ENCODE measurements at regions not wholly inside any gene's neighbourhood (a gene's known extent, or its start where the extent isn't known, plus 50 kb on each side); places are given as distances from the start of the nearest gene placed in this dataset.

DNA sequence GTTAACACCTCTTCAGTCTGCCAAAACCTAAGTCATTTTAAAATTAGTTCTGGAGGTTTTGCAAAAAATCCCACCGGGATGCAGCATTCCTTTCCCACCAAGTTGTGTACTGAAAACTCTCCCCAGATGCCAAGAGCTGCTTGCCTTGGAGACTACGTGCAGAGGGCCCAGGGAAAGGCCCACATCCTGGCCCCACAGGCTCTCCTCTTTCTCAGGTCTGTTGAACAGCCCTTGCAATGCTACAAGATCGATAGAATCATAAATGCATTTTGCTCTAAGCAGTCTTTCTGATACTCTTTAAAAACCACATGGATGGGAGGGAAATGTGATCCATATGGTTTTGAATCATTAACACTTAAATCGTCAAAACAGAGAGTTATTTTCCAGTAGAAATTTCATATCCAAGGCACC, 126.7 kb upstream of the ZMIZ1 start:
- DNase-seq = no peak

DNA sequence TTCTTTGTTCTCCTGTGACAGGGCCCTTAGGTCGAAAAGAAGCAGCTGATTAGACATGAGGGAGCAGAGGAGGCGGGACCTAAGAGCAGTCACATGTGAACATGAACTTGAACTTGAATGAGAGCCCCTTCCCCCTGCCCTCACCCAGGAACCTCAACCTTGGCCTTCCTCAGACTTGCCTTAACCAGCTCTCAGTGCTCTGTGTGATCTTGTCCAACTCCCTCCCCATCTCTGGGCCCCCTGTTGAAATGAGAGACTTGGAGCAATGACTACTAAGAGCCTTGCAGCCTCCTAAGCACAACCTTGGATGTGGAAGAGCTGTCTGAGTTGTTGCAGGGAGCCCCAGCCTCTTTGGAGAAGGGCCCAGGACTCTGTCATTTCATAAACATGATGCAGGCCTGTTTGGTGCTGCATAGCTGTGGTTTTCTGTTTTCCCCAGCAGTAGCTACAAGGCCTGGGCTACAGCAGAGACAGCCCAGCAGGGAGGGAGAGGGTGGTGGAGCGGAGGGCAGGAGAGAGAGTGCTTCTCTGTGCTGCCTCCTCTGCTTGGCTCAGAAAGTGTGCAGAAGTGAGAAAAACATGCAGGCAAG, 123.9 kb upstream of the ZMIZ1 start:
- no peak for DNase-seq

DNA sequence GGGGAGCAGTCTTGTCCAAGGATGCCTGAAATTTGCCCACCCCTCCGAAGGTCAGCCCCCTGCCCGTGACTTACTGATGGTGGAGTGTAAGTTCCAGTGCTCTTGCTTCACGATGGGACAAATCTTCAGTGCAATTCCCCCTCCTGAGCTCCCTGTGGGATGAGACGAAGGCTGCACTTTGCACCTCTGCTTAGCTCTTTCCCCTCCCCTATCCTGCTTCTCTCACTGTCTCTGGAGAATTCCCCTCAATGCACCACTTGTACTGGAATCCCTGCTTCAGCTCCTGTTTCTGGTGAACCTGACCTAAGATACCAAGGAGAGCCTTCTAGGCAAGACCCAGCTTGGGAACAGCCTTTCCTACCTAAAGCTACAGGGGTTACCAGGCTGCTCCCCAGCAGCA, 122.9 kb upstream of the ZMIZ1 start:
- no peak for DNase-seq

DNA sequence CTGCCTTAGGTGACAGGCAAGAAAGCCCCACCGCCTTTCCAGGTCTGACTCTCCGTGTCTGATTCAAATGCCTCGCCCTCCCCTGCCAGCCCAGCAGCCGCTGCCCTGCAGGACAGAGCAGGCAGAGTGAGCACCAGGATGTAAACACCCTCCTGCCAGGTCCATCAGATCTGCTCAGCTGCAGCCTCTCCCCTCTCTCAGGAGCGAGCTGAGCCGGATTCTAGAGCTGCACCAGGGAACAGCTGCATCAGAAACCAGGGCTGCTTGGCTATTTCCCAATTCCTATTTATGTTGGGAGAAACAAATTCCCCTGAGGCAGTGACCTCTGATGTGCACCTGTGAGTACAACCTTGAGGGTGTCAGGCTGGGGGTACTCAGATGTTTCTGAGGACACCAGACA, 121.5 kb upstream of the ZMIZ1 start:
- no peak for DNase-seq

DNA sequence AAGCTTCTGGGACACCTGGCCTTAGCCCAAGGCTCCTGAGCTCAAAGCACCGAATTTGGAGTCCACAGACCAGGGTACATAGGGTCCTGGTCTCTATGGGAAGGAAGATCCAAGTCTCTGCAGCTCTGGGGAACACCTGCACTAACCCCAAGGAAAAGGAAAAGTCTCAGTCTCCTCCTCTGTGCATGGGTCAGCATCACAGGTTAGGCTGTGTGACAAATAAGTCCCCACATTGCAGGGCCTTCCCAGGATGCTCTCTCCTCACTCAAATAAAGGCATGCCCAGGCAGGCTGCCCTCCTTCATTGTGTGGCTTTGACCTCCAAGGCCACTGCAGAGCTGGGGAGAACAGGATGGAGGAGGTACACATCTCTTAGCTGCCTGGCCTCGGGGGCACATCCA, 121.0 kb upstream of the ZMIZ1 start:
- no peak for DNase-seq

DNA sequence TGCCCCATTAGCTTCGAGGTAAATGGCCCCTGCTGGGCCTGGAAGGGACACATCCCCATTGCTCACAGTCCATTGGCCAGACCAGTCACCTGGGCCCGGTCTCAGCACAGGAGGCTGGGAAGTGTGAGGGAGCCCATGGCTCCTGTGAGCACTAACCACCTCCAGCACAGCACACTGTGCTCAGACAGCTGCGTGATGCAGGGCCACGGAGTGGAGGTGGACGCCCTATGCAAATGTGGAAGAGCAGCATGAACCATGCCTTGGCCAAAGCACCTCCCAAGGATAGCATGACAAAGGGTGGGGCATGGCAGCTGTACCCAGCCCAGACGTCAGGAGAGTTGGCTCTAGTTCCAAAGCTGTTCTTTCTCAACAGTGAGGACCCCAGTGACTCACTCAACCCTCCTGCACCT, 120.1 kb upstream of the ZMIZ1 start:
- DNase-seq = no peak

DNA sequence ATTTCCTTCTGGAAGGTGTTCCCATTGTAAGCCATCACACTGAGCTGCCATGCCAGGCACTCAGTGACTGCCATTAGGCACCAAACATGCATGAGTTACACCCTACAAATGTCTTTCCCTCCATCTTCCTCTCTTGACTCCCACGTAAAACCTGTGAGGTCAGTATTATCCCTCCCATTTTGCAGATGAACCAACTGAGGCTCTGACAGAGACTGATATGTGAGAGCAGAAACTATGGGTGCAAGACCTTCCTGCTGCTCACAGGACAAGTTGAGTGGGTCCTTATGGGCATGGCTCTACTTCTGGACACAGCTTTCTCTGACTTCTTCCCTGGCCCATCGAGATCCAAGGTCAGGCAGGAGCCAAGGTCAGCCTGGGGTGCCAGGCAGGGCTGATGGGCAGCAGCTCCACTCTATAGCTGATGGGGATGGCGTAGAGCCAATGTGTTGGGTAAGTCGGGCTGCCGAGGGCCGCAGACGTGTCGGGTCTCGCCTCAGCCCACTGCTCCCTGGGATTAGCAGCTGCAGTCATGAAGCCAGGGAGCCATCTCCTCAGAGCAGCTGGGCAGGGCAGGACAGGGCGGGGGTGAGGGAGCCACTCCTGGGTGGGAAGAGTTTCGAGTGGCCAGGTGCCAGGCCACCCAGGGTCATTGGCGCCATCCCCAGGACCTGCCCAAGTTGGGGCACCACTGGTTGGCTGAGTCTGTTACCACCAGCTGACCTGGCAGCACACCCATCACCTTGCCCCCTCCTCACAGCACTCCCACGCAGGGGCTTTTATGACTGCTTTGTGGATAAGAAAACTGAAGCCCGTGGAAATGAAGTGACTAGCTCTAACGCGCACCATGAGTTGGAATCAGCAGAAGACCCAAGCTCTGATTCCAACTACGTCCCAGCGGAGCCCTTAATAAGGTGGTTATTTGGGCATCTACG, 117.8 kb upstream of the ZMIZ1 start:
- peak; percentile 44 for DNase-seq

DNA sequence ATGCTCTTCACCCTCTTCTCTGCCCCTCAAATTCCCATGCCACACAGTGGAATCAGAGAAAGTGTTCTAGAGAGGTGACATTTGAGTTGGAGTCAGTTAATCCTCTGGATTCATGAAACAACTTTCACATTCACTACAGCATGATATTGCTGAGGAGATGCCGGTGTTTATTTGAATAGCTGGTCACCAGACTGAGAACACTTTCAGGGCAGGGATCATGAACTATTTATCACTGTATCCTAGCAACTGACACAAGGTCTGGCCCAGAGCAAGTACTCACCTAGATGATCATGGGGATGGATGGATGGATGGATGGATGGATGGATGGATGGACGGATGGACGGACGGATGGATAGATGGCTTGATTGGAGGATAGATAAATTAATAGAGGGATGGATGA, 116.7 kb upstream of the ZMIZ1 start:
- DNase-seq = no peak

DNA sequence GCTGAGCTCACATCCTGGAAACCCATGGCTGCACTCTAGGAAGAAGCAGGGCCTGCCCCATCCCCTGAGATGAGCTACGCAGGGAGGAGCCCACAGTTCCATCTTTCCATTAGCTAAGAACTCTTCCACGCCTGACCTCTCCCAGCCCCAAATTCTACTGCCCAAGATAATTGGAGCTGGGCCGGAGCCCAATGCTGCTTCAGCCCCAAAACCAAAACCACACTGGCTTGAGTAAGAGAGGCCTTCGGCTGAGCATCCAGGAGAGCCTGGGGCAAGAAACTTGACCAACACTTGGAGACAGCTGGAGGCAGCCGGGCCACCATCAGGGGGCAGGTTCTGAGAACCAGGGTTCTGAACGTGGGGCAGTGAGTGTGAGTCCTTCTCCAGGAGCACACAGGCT, 116.1 kb upstream of the ZMIZ1 start:
- DNase-seq = no peak

DNA sequence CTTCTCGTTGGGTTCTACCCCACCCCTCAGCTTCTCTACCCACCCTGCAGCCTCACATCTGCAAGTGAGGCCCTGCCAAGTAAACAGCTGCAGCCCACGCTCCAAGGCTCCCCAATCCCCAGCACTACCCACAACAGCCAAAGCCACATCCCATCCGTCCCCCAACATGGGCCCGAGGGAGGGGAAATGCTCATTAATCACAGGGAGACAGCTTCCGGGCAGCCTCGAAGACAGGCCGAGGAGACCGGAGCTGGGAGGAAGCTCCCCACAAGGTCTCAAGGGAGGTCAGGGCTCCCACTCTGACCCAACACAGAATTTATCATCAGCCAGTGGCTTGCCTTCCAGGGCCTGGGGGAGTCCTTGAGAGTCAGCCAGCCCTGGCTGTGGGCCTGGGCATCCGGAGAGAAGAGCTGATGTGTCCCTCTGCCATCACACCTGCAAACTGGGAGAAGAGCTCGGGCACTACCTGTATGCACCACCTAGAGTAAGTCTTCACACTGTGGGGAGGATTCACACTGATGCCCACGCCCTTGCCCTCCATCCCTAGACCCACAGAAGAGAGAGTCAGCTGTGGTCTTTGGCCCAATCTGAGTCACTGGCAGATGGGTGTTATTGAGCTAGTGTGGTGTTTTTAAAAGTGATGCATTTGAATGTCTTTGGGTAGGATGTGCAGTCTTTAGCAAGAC, 115.5 kb upstream of the ZMIZ1 start:
- DNase-seq = no peak

DNA sequence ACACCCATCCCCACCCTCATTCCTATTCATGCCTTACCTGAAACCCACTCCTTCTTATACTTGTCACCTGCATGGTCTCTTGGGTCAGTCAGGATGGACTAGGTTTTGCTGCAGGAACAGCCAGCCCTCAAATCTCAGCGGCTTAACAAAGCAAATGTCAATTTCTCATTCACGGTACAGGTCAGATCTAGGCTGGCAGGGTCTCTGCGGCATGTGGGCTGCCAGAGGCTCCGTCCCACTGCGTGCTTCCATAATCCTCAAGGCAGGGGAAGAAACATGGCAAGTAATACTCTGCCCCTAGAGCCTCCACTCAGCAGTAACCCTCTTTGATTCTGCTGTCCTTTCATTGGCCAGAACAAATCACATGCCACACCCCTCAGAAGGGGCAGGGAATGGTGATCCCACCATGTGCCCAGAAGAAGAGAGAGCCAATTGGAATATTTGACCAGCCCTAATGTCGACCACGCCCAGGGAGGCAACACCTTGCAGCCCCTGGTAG, 114.9 kb upstream of the ZMIZ1 start:
- DNase-seq = no peak

DNA sequence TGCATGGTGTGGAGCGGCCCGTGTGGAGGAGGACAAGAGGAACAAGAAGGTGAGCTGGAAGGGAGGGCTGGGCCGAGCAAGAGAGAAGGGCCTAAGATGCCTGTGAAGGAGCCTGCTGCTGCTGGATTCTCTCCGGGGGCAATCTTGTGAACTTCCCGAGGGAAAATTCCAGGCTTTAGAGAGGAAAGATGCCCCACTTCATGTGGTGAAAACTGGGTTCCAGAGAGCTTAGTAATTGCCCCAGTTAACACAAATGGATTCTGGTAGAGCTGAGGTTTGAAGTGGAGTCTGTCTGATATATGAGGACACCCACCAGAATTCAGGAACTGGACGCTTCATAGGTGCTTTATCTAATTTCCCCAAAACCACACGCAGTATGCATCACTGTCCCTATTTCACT, 114.1 kb upstream of the ZMIZ1 start:
- no peak for DNase-seq

DNA sequence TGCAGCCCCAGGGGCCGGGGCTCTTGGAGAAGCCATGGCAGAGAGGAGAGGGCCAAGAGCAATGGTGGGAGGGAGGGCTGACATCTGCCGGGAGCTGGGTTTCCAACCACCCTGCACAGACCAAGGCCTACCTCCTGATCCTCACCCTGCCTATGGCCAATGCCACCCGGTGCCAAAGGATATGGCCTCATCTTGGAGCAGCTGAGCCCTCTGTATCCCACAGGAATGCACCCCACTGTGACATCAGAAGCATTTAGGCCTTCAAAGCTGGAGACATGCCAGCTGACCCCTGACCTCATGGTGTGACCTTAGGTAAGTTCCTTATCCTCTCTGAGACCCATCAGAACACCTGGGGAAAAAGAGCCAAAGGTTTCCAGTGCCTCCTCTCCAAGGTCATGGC, 113.6 kb upstream of the ZMIZ1 start:
- no peak for DNase-seq

DNA sequence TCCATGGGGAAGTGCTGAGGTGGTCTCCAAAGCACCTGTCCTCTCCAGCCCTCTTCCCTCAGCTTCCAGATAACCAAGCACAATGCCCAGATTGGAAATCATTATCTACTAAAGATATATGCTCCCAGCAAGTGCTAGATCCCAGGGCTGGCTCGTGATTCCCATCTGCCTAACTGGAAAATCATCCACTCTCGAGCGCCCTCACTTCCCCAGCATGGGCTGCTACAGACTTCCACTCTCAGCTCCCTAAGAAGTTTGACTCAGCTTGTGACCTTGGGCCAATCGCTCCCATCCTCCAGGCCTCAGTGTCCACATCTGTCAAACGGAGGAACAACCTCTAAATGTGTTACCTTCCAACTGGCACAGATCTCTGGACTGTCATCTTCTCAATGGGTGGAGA, 112.4 kb upstream of the ZMIZ1 start:
- no peak for DNase-seq

DNA sequence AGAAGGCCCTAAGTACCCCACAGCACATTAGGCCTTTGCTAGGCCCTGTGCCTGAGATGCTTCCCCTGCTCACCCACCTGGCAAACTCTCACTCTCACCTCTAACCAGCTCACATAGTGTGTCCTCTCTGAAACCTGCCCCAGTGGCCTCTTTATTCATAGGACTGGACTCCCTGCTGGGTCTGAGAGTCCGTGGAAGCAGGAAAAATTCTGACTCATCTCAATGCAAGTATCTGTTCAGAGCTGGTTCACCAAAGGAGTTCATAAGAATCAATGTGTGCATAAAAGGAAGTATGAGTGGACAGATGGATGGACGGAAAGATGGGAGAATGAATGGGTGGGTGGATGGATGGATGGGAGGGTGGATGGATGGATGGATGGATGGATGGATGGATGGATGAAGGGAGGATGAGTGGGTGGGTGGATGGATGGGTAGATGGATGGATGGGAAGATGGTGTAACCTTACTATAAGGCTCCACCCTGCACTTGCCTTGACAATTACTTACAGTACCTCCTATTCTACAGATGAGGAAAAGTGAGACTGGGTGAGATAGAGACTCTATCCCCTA, 111.2 kb upstream of the ZMIZ1 start:
- DNase-seq = no peak

DNA sequence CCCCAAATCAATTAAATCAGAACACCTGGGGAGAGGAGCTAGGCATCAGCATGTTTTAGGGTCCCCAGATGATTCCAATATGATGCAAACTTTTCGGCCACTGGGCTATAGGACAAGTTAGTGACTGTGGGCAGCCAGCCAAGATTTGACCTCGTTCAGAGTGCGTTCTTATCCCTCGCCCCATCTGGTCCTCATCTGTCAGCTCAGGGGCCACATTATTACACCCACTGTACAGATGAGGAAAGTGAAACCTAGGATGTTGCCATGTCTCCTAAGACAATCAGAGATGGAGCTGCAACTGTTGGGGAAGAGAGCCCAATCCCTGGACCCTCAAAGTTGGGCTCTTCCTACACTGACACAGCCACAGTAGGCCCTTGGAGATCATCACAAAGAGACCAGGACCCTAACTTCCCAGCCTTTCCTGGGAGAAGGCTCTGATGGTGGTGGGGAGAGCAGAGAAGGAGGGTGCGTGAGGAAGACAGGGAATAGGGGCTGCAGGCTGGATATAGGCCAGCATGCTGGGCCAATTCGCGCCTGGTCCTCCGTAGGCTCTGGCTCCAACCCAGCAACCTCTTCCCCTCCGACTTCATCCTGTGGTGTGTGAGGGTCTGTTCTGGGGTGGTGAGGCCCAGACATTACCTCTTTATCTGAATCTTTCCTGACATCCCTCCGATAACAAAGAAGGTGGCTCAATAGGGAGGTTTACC, 109.4 kb upstream of the ZMIZ1 start:
- no peak for DNase-seq

DNA sequence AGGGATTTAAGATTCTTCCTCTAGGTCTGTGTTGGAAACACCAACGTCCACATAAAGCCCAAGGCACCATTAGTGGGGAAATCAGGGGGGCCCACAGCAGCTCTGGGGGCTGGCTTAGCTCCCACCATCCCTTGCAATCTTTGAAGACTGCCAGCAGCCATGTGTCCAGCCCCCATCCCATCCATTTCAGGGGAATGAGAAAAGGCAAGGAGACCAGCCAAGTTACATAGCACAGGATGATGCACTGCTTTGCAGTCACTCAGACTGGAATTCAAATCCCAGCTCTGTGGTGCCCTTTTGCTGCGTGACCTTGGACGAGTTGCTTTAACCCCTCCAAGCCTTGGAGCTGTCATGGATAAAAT, 108.9 kb upstream of the ZMIZ1 start:
- peak; percentile 2 for DNase-seq

DNA sequence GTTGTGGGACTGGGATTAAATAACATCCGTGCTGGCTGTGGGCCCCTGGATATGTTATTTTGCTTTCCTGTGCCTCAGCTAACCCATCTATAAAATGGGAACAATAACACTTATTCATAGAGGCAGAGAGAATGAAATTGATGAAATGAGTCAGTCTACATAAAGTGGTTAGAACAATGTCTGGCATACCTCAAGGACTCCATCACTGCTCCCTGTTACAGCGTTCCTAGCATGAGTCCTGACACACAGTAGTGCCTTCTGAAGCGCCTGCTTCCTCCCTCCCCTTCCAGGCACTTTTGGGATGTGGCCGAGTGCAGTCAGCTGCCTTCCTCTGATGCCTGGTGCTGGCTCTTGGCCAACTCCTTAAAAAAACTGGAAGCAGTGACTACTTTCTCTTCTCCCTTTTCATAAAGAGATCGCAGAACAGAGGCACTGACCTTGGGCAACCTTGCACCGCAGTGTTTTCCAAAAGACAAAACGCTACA, 108.4 kb upstream of the ZMIZ1 start:
- DNase-seq = peak; percentile 47

DNA sequence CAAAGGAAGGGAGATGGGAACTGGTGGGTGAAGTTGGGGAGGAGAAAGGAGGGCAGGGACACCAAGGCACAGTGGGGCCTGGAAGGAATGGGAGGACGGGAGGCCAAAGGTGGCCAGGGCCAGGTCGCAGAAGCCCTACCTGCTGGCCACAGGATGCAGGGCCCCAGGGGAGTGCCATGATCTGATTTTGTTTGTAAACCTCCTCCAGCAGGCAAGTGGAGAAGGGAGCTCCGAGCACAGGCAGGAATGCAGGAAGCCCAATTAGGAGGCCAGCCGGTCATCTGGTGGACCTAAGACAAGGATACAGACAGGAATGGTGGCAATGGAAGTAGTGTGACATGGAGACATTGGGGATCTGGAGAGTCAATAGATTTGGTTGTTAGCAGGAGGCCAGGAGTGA, 107.0 kb upstream of the ZMIZ1 start:
- no peak for DNase-seq

DNA sequence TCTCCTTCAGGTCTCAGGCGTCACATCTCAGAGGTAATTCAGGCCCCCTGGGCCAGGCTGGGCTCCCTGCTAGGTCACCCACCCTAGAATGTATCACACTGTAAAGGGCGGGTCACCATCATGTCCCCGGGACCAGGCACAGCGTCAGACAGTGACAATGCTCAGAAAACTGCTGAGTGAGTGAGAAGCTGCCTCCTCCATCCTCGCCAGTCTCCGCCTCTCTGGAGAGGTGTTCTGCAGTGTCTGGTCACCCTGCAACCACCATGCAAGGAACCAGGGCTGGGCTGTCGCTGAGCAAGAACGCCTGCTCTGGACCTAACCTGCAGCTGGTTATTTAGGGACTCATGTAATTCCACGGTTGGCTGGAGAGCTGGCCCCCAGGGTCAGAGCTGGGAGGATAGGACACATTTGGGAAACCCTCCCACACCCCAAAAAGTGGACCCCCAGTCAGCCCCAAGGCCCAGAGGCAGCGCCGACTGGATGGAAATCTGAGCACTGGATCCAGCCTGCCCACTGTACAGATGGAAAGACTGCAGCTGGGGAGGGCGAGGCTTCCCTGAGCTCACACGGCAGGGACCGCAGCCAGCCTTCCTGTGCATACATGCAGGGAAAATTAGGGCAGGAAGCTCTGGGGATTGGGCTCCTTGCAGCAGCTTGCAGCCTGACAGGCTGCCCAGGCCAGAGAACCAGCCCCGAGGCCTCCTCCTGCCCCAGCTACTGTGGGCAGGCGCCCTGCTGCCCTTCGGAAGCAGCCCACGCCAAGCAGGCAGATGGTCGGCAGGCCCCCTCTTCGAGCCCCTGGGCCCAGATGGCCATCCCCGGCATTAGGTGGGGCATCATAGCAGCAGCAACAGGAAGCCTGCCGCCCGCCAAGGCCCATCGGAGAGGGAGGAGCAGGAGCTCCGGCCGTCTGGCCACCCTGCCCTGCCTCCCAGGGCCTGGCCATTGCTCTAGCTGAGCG, 105.4 kb upstream of the ZMIZ1 start:
- peak; percentile 84 for DNase-seq

DNA sequence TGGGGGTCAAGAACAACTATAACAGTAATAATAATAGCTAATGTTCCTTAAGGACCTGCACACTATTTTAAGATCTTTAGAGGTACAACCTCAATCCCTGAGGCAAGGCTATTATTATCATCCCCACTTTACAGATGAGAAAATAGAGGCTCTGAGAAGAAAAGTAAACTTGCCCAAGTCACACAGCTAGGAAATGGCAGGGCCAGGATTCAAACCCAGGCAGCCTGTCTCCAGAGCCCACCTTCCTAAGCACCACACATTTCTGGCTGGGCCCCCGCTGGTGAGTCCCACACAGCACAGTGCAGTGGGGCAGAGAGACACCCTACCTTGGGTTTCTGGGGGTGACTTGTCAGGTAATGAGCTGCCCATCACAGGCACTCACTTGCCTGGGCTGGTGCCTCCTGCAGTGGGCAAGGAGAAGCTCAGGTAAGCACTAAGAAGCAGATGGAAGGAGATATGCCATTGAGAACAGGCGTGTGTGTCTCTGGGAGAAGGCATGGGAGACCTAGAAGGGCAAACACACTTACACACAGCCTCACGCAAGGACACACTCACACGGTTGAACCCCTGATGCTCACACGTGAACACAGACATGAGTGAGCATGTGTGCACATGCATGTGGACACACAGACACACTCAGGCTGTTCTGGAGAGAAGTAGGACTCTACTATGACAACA, 104.4 kb upstream of the ZMIZ1 start:
- DNase-seq = no peak
